GM23338 (cell line): ENCODE measurements at regions not wholly inside any gene's neighbourhood (a gene's known extent, or its start where the extent isn't known, plus 50 kb on each side); places are given as distances from the start of the nearest gene placed in this dataset.

Source experiments
- ATAC-seq: fragments of 200-7000 bp; cut with Tn5 transposase; 3 replicates; pipeline ENCODE4 v1.9.1; 2020
- DNase-seq: peaks from one replicate; pipeline ENCODE4 v3.0.0-alpha.2; 2015; ENCODE audit warnings: low spot score
- H2AFZ ChIP-seq: fragments of 200-600 bp; sonication (generic); 2 replicates; pipeline ENCODE4 v1.8.0; 2016; ENCODE audit warnings: antibody characterized with exemption, mild to moderate bottlenecking, moderate library complexity
- H3F3A ChIP-seq: fragments of 200-600 bp; sonication (generic); replicated peaks from 2 replicates; pipeline ENCODE4 v1.8.0; 2017; ENCODE audit warnings: antibody characterized with exemption, mixed run types, low read depth
- H3K27ac ChIP-seq: fragments of 200-600 bp; sonication (generic); 2 replicates; pipeline ENCODE4 v1.6.1; 2016; ENCODE audit warnings: low read depth
- H3K27me3 ChIP-seq: fragments of 200-600 bp; sonication (generic); 2 replicates; pipeline ENCODE4 v1.8.0; 2016; ENCODE audit warnings: mild to moderate bottlenecking, mixed run types, moderate library complexity; ENCODE audit not compliant: insufficient read depth
- H3K36me3 ChIP-seq: fragments of 200-600 bp; sonication (generic); 2 replicates; pipeline ENCODE4 v1.8.0; 2016; ENCODE audit warnings: mild to moderate bottlenecking; ENCODE audit not compliant: insufficient read depth
- H3K4me1 ChIP-seq: fragments of 200-600 bp; sonication (generic); 2 replicates; pipeline ENCODE4 v1.8.0; 2016; ENCODE audit warnings: mild to moderate bottlenecking, moderate library complexity; ENCODE audit not compliant: insufficient read depth
- H3K4me2 ChIP-seq: fragments of 200-600 bp; sonication (generic); 2 replicates; pipeline ENCODE4 v1.7.1; 2017; ENCODE audit warnings: mixed run types
- H3K4me3 ChIP-seq: fragments of 200-600 bp; sonication (generic); 2 replicates; pipeline ENCODE4 v1.6.1; 2016; ENCODE audit warnings: mixed run types
- H3K79me2 ChIP-seq: fragments of 200-600 bp; sonication (generic); replicated peaks from 2 replicates; pipeline ENCODE4 v1.8.0; 2017; ENCODE audit warnings: mild to moderate bottlenecking; ENCODE audit not compliant: insufficient read depth
- H3K9me2 ChIP-seq: fragments of 200-600 bp; sonication (generic); 2 replicates; pipeline ENCODE4 v1.8.0; 2017; ENCODE audit not compliant: insufficient read depth
- H4K20me1 ChIP-seq: fragments of 200-600 bp; sonication (generic); replicated peaks from 2 replicates; pipeline ENCODE4 v1.8.0; 2017; ENCODE audit warnings: mild to moderate bottlenecking; ENCODE audit not compliant: insufficient read depth
- H3K27ac Mint-ChIP-seq: 2 replicates; pipeline ENCODE4 v1.8.0; 2020; ENCODE audit warnings: inconsistent platforms, mild to moderate bottlenecking, moderate library complexity, mixed read lengths
- H3K27me3 Mint-ChIP-seq: 3 replicates; pipeline ENCODE4 v1.8.0; 2022; ENCODE audit warnings: low read depth, mild to moderate bottlenecking, moderate library complexity, mixed read lengths, inconsistent platforms; ENCODE audit not compliant: insufficient read depth, poor library complexity
- H3K36me3 Mint-ChIP-seq: 3 replicates; pipeline ENCODE4 v1.8.0; 2021; ENCODE audit warnings: low read depth, mild to moderate bottlenecking, inconsistent platforms, moderate library complexity, mixed read lengths
- H3K4me1 Mint-ChIP-seq: 3 replicates; pipeline ENCODE4 v1.8.0; 2020; ENCODE audit warnings: mild to moderate bottlenecking, inconsistent platforms, mixed read lengths
- H3K4me3 Mint-ChIP-seq: 3 replicates; pipeline ENCODE4 v1.8.0; 2021; ENCODE audit warnings: moderate library complexity, mild to moderate bottlenecking, inconsistent platforms, mixed read lengths
- H3K9me3 Mint-ChIP-seq: 3 replicates; pipeline ENCODE4 v1.8.0; 2020; ENCODE audit warnings: moderate library complexity, mild to moderate bottlenecking, inconsistent platforms, mixed read lengths
- EZH2 ChIP-seq: fragments of 200-600 bp; sonication (generic); IDR thresholded peaks from one replicate; pipeline ENCODE4 v1.8.0; 2017; ENCODE audit warnings: antibody characterized with exemption, mild to moderate bottlenecking, low read depth; ENCODE audit not compliant: unreplicated experiment
- EZH2phosphoT487 ChIP-seq: fragments of 200-600 bp; sonication (generic); IDR thresholded peaks from one replicate; pipeline ENCODE4 v1.8.1; 2018; ENCODE audit warnings: antibody characterized with exemption; ENCODE audit not compliant: unreplicated experiment
- JUNB ChIP-seq: IDR thresholded peaks from one replicate; pipeline ENCODE4 v1.6.1; 2016; ENCODE audit warnings: antibody characterized with exemption; ENCODE audit not compliant: unreplicated experiment
- NANOG ChIP-seq: IDR thresholded peaks from 2 replicates; pipeline ENCODE4 v1.6.1; 2016; ENCODE audit warnings: antibody characterized with exemption, borderline replicate concordance
- POLR2AphosphoS5 ChIP-seq: IDR thresholded peaks from 2 replicates; pipeline ENCODE4 v1.6.1; 2016; ENCODE audit warnings: antibody characterized with exemption, low read depth
- STAT1 ChIP-seq: IDR thresholded peaks from one replicate; pipeline ENCODE4 v1.6.1; 2016; ENCODE audit warnings: antibody characterized with exemption; ENCODE audit not compliant: unreplicated experiment
- ZNF331 ChIP-seq: fragments of 250-450 bp; sonication (Bioruptor Pico); IDR thresholded peaks from 2 replicates; pipeline ENCODE4 v1.5.0; 2020; ENCODE audit warnings: low read depth, mild to moderate bottlenecking, moderate library complexity
- TF ChIP-seq, protein P1 (sequence below): fragments of 250-450 bp; sonication (Bioruptor Pico); IDR thresholded peaks from 2 replicates; pipeline ENCODE4 v1.5.0; 2020; ENCODE audit warnings: mild to moderate bottlenecking, moderate library complexity
- TF ChIP-seq, protein P2 (sequence below), 2 experiments: fragments of 200-600 bp in 1 of 2; sonication (generic) in 1 of 2; conservative IDR thresholded peaks; 2 replicates each; pipeline versions ENCODE4 v1.5.1 to v1.6.1; 2016 to 2017; ENCODE audit warnings: antibody characterized with exemption in 2 of 2, low read depth in 2 of 2, mild to moderate bottlenecking in 2 of 2, moderate library complexity in 1 of 2
- TF ChIP-seq, protein P3 (sequence below): IDR thresholded peaks from 2 replicates; pipeline ENCODE4 v1.6.1; 2016; ENCODE audit warnings: antibody characterized with exemption

DNA sequence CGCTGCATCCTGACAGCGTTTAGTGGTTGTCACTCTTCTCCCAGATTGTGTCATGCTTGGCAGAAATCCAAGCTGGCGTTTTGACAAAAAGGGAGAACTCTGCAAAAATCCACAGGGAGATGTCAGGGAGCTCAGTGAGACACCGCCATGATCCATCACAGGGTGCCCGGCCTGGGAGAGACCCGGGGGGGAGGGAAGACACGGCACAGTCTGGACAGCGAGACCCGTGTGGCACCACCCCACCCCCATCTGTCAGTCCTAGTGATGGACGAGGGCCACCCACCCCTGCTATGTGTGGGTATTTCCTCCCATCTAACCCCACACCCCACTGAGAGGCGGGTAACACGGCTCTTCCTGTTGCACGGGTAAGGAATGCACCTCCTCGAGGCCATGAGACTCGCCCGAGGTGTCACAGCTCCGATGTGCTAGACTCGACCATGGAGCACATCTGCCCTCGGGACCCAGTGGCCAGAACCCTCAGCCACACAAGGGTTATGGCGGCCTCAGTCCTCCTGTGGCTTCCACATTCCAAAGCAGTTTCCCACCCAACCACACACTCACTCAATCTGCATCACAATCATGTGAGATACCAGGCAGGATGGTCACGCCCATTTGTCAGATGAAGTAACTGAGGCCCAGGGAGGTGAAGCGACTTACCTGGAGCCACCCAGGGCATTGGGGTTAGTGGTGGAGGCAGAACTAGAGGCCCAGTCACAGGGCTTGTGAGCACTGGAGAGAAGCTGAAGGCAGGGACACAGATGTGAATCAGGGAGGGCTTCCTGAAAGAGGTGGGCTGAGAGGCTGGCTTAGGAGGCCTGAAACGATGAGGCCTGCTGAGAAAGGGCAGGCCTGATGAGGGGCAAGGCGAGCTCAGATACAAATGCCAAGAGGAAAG lies 688.5 kb downstream of the MATN1 start:
- Histone ChIP-seq H3F3A (no peaks in the 10 kb centered on the region), H3K79me2 (no peaks in the 10 kb centered on the region), H3K9me2 (no peaks in the 10 kb centered on the region), H2AFZ (no peak overlapping the region), H3K36me3 (no peaks in the 10 kb centered on the region; the same call in 1 of the 2 replicates), H3K4me3 (no peak overlapping the region), H3K27ac (no peak overlapping the region), H3K27me3 (no peaks in the 10 kb centered on the region), H3K4me1 (no peaks in the 10 kb centered on the region), H4K20me1 (no peaks in the 10 kb centered on the region), H3K4me2 (no peak overlapping the region)
- H3K9me3 Mint-ChIP-seq, result peaks cover 29% of the 10 kb centered on the region
- no peak overlapping the region for H3K4me3 Mint-ChIP-seq
- no peak overlapping the region for H3K27ac Mint-ChIP-seq
- H3K36me3 Mint-ChIP-seq, result peaks cover 12% of the 10 kb centered on the region; the same call in 2 of the 3 replicates
- no peak for ATAC-seq
- H3K27me3 Mint-ChIP-seq, result peaks cover 7% of the 10 kb centered on the region
- 0 out of 3 replicates have a peak, but pooled peaks cover 5% of the 10 kb centered on the region for H3K4me1 Mint-ChIP-seq
- no peak for TF ChIP-seq EZH2
- no peak for TF ChIP-seq EZH2phosphoT487
- peak; percentile 19 for DNase-seq

DNA sequence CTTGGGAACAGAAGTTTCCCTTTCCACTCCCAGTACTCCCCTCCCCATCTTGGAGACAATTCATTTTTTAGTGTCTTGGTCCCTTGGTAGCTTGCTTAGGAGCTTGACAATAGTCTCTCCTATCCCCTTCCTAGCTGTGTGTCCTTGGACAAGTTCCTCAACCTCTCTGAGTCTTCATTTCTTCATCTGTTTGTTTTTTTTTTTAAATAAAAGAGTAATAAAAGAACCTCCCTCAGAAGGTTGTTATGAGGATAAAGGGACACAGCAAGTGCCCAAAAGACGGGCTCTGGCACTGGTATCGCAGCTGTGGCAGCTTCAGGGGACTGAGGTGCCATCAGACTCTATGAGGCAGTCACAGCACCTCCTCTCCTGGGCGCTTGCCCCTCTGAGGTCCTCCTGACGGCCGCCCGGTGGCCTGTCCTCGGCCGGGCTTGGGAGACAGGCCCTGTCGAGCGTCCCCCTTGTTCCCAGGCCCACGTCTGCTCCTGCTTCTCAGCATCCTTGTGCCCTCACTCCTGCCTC lies 689.2 kb downstream of the MATN1 start:
- Mint-ChIP-seq H3K4me1 (0 out of 3 replicates have a peak, but pooled peaks cover 5% of the 10 kb centered on the region), H3K9me3 (peaks cover 23% of the 10 kb centered on the region), H3K27me3 (peaks cover 7% of the 10 kb centered on the region), H3K36me3 (peaks cover 6% of the 10 kb centered on the region; the same call in 2 of the 3 replicates), H3K27ac (no peak overlapping the region), H3K4me3 (no peak overlapping the region)
- Histone ChIP-seq H3F3A (no peaks in the 10 kb centered on the region), H3K4me1 (no peaks in the 10 kb centered on the region), H3K9me2 (0 out of 2 replicates have a peak, but pooled peaks cover 3% of the 10 kb centered on the region), H3K36me3 (no peaks in the 10 kb centered on the region; the same call in 1 of the 2 replicates), H3K4me2 (no peak overlapping the region), H3K27me3 (no peaks in the 10 kb centered on the region), H3K4me3 (no peak overlapping the region), H2AFZ (no peak overlapping the region), H4K20me1 (no peaks in the 10 kb centered on the region), H3K79me2 (no peaks in the 10 kb centered on the region), H3K27ac (no peak overlapping the region)
- DNase-seq, result no peak
- ATAC-seq, result no peak
- TF ChIP-seq, protein P1, sequence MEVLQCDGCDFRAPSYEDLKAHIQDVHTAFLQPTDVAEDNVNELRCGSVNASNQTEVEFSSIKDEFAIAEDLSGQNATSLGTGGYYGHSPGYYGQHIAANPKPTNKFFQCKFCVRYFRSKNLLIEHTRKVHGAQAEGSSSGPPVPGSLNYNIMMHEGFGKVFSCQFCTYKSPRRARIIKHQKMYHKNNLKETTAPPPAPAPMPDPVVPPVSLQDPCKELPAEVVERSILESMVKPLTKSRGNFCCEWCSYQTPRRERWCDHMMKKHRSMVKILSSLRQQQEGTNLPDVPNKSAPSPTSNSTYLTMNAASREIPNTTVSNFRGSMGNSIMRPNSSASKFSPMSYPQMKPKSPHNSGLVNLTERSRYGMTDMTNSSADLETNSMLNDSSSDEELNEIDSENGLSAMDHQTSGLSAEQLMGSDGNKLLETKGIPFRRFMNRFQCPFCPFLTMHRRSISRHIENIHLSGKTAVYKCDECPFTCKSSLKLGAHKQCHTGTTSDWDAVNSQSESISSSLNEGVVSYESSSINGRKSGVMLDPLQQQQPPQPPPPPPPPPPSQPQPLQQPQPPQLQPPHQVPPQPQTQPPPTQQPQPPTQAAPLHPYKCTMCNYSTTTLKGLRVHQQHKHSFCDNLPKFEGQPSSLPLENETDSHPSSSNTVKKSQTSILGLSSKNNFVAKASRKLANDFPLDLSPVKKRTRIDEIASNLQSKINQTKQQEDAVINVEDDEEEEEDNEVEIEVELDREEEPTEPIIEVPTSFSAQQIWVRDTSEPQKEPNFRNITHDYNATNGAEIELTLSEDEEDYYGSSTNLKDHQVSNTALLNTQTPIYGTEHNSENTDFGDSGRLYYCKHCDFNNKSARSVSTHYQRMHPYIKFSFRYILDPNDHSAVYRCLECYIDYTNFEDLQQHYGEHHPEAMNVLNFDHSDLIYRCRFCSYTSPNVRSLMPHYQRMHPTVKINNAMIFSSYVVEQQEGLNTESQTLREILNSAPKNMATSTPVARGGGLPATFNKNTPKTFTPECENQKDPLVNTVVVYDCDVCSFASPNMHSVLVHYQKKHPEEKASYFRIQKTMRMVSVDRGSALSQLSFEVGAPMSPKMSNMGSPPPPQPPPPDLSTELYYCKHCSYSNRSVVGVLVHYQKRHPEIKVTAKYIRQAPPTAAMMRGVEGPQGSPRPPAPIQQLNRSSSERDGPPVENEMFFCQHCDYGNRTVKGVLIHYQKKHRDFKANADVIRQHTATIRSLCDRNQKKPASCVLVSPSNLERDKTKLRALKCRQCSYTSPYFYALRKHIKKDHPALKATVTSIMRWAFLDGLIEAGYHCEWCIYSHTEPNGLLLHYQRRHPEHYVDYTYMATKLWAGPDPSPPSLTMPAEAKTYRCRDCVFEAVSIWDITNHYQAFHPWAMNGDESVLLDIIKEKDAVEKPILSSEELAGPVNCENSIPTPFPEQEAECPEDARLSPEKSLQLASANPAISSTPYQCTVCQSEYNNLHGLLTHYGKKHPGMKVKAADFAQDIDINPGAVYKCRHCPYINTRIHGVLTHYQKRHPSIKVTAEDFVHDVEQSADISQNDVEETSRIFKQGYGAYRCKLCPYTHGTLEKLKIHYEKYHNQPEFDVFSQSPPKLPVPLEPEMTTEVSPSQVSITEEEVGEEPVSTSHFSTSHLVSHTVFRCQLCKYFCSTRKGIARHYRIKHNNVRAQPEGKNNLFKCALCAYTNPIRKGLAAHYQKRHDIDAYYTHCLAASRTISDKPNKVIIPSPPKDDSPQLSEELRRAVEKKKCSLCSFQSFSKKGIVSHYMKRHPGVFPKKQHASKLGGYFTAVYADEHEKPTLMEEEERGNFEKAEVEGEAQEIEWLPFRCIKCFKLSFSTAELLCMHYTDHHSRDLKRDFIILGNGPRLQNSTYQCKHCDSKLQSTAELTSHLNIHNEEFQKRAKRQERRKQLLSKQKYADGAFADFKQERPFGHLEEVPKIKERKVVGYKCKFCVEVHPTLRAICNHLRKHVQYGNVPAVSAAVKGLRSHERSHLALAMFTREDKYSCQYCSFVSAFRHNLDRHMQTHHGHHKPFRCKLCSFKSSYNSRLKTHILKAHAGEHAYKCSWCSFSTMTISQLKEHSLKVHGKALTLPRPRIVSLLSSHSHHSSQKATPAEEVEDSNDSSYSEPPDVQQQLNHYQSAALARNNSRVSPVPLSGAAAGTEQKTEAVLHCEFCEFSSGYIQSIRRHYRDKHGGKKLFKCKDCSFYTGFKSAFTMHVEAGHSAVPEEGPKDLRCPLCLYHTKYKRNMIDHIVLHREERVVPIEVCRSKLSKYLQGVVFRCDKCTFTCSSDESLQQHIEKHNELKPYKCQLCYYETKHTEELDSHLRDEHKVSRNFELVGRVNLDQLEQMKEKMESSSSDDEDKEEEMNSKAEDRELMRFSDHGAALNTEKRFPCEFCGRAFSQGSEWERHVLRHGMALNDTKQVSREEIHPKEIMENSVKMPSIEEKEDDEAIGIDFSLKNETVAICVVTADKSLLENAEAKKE (CRISPR knock-in tag), result no peak
- TF ChIP-seq, protein P2, sequence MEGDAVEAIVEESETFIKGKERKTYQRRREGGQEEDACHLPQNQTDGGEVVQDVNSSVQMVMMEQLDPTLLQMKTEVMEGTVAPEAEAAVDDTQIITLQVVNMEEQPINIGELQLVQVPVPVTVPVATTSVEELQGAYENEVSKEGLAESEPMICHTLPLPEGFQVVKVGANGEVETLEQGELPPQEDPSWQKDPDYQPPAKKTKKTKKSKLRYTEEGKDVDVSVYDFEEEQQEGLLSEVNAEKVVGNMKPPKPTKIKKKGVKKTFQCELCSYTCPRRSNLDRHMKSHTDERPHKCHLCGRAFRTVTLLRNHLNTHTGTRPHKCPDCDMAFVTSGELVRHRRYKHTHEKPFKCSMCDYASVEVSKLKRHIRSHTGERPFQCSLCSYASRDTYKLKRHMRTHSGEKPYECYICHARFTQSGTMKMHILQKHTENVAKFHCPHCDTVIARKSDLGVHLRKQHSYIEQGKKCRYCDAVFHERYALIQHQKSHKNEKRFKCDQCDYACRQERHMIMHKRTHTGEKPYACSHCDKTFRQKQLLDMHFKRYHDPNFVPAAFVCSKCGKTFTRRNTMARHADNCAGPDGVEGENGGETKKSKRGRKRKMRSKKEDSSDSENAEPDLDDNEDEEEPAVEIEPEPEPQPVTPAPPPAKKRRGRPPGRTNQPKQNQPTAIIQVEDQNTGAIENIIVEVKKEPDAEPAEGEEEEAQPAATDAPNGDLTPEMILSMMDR (conservative IDR thresholded peaks at IDR 0.05; ENCODE audit: low read depth in 2 of 2), result no peak
- TF ChIP-seq, protein P3, sequence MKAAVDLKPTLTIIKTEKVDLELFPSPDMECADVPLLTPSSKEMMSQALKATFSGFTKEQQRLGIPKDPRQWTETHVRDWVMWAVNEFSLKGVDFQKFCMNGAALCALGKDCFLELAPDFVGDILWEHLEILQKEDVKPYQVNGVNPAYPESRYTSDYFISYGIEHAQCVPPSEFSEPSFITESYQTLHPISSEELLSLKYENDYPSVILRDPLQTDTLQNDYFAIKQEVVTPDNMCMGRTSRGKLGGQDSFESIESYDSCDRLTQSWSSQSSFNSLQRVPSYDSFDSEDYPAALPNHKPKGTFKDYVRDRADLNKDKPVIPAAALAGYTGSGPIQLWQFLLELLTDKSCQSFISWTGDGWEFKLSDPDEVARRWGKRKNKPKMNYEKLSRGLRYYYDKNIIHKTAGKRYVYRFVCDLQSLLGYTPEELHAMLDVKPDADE, result no peak
- no peak for TF ChIP-seq STAT1
- TF ChIP-seq ZNF331 (CRISPR knock-in tag), result no peak
- no peak for TF ChIP-seq EZH2phosphoT487
- no peak for TF ChIP-seq JUNB
- no peak for TF ChIP-seq POLR2AphosphoS5
- TF ChIP-seq NANOG, result no peak
